Rectal smooth muscle tissue (tissue), 1 donor: ENCODE measurements at regions not wholly inside any gene's neighbourhood (a gene's known extent, or its start where the extent isn't known, plus 50 kb on each side); places are given as distances from the start of the nearest gene placed in this dataset.
"Not testable (repeated sequence)": the region's sequence is repeated elsewhere in the genome, so short reads cannot be mapped to it uniquely, and the experiment has no call there.

Experiments
- H3K27ac ChIP-seq: one replicate; pipeline ENCODE4 v1.7.0; 2013; ENCODE audit warnings: low read depth, low read length, inconsistent platforms
- H3K27me3 ChIP-seq: one replicate; pipeline ENCODE4 v1.7.0; 2013; ENCODE audit warnings: low read length; ENCODE audit not compliant: control insufficient read depth, insufficient read depth
- H3K36me3 ChIP-seq: one replicate; pipeline ENCODE4 v1.7.0; 2013; ENCODE audit warnings: low read length; ENCODE audit not compliant: control insufficient read depth, insufficient read depth
- H3K4me1 ChIP-seq: one replicate; pipeline ENCODE4 v1.7.0; 2013; ENCODE audit warnings: low read length; ENCODE audit not compliant: control insufficient read depth, insufficient read depth
- H3K4me3 ChIP-seq: one replicate; pipeline ENCODE4 v1.7.0; 2013; ENCODE audit warnings: low read length
- H3K9ac ChIP-seq: one replicate; pipeline ENCODE4 v1.7.0; 2013; ENCODE audit warnings: low read length

DNA sequence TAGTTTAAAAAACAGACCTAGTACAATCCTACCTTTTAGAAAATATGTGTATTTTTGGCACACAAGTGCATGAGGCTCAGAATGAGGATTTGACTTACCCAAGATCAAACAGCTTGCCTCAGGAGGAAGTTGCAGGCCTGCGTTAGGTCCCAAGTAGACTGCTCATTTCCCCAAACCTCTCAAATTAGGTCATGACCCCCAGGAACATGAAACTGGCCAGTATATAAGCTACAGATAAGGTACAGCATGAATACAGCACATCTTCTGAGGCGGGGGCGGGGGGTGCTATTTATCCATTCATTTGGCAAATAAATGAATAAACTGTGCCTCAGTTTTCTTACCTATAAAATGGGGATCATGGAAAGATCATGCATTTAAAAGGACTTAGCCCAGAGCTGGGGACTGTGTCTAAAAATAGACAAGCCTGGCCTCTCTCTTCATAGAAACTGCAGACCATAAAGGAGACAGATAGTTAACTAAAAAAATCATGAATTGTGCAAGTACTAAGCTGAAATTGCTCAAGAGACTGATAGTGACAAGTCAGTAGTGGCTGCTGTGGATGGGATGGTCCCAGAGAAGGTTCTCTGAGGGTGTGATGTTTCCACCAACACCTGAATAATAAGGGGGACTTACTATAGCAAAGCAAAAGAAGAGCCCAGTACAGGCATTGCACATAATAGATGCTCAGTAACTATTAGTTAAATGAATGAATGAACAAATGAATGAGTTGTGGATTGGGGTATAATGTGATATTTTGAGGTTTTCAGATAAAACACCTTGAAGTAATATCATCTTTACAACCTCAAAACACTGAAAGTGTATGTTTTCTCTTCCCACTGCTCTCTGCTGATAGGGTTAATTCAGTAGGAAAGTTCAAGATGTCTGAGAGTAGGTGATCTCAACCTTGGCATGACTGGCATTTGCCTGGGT, 258.5 kb upstream of the PROK2 start:
- peaks cover 4% of the 10 kb centered on the region for H3K4me1 ChIP-seq
- no peaks in the 10 kb centered on the region for H3K36me3 ChIP-seq
- H3K27me3 ChIP-seq, result no peaks in the 10 kb centered on the region
- no peak overlapping the region for H3K9ac ChIP-seq
- H3K4me3 ChIP-seq, result no peak overlapping the region
- H3K27ac ChIP-seq, result no peak overlapping the region

DNA sequence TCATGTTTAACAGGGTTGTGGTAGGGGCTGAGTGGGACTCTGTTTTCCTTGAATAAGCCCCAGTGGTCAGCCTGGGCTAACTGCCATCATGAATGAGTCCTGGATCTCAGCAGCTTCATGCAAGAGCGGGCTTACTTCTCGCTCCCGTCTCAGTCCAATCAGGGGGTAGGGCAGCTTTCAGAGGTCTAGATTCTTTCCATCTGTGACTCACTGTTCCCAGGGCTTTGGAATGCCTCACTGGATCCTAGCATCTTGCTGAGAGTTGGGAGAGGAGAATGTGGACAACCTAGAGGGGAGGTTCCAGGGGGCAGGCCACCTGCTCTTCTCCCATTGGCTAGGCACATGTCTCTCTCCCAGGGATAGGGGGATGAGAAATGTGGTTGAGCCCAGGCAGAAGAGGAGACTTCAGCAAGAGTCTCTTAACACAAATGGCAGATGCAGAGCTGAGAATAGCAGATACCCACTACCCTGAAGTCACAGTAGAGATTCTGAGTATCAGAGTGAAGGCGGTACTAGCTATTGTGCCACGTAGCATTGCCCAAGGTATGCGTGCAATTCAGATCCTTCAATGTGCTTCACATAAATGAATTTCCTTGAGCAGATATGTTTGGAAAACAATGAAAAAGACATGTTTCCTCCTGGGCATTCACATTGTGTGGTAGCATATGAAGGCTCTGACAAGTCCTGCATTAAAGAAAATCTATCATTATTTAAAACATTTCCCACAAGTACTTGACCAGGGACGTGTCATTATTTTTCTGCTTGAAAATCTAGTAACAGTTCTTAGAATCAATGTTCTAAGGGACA, 257.7 kb upstream of the PROK2 start:
- Histone ChIP-seq H3K27ac (no peak overlapping the region), H3K27me3 (no peaks in the 10 kb centered on the region), H3K4me1 (peaks cover 4% of the 10 kb centered on the region), H3K4me3 (no peak overlapping the region), H3K9ac (no peak overlapping the region), H3K36me3 (no peaks in the 10 kb centered on the region)

DNA sequence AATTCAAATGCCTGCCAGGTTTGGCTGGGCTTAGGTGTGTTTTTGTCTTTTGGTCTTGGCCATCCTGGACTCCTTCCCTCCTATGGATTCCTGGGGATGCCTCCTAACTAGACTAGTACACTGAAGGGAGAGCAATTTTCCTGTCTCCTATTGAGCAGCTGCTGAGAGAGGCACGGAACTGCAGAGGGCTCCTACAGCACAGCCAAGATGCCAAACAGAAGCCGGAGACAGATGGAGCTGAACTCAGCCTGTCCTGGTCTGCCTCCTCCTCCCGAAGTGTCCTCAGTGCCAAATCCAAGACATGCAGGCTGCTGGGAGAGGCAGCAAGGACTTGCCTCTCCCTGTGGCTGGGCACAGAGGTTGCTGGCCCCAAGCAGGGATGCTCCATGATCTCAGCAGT, 256.6 kb upstream of the PROK2 start:
- peaks cover 6% of the 10 kb centered on the region for H3K4me1 ChIP-seq
- no peak overlapping the region for H3K9ac ChIP-seq
- no peak overlapping the region for H3K27ac ChIP-seq
- no peaks in the 10 kb centered on the region for H3K36me3 ChIP-seq
- H3K27me3 ChIP-seq, result no peaks in the 10 kb centered on the region
- no peak overlapping the region for H3K4me3 ChIP-seq

DNA sequence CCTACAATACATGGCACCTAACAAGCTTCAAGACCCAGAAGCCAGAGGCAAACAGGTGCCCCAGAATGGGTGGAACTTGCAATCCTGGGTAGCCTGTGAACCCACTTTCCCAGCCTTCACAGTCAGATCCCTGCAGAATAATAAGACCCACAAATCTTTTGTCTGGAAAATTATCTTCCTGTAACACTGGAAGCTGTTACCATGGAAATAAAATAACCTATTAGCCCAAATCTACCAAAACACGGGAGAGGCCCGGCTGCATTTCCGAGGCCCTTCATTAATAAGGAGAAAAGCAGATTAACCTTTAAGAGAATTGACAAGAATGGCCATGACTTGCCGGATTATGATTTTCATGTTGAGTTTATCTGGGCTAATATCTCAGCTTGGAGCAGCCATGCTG, 256.1 kb upstream of the PROK2 start:
- H3K27ac ChIP-seq, result no peak overlapping the region
- no peak overlapping the region for H3K4me3 ChIP-seq
- H3K4me1 ChIP-seq, result peaks cover 6% of the 10 kb centered on the region
- no peaks in the 10 kb centered on the region for H3K27me3 ChIP-seq
- H3K9ac ChIP-seq, result no peak overlapping the region
- H3K36me3 ChIP-seq, result no peaks in the 10 kb centered on the region

DNA sequence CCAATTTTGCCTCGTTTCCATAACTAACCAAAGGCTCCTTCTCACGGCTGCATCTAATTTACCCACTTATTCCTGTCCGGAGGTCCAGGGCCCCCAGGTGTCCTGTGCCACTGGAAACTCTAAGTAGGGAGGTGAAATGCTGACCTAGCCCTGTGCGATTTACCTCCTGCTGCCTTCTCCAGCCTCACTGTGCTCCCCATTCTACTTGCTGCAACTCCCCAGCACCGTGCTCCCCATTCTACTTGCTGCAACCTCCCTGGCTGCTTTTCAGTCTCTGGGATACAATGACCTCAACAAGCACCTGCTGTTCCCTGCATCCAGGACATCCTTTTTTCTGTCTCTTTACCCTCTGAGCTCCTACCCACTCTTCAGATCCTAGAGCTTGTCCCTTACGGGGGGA, 254.7 kb upstream of the PROK2 start:
- Histone ChIP-seq H3K4me1 (peaks cover 6% of the 10 kb centered on the region), H3K27ac (no peak overlapping the region), H3K36me3 (no peaks in the 10 kb centered on the region), H3K4me3 (no peak overlapping the region), H3K27me3 (no peaks in the 10 kb centered on the region), H3K9ac (no peak overlapping the region)

DNA sequence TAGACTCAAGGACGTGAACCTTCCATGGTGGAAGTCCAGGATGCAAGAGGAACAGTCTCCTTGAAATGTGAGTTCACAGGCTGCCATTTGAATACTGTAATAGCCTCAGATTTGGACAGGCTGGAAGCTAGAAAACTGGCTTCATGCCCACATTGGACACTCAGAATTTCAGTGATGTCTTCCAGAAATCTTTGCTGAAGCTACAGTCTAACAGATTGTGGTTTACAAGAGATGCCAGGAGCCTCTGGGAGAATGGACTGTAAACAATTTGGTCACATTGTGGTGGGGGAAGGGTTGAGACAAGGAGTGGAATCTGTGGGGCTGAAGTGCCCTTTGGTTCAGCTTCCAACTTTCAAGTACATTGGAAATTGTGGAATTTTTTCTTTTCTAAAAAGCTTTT, 252.0 kb upstream of the PROK2 start:
- no peak overlapping the region for H3K4me3 ChIP-seq
- no peaks in the 10 kb centered on the region for H3K27me3 ChIP-seq
- H3K4me1 ChIP-seq, result peaks cover 2% of the 10 kb centered on the region
- H3K9ac ChIP-seq, result no peak overlapping the region
- H3K36me3 ChIP-seq, result no peaks in the 10 kb centered on the region
- no peak overlapping the region for H3K27ac ChIP-seq

DNA sequence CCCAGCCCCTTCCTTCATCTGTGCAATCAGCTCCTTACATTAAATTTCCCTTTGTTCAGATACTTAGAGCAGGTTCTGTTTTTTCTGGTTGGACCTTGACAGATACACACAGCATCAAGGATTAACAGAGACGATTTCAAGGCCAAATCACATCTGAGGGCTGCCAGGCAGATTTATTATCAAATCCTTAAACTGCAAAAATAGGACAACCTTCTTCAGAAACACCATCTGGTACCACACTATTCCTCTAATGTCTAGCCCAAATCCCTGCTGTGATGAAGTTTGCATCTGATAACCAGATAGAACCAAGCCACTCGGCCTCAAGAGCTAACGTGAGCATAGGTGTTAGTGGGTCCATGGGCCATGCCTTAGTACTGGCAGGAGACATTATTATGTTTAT, 250.7 kb upstream of the PROK2 start:
- Histone ChIP-seq H3K27me3 (no peaks in the 10 kb centered on the region), H3K9ac (no peak overlapping the region), H3K4me3 (no peak overlapping the region), H3K4me1 (peaks cover 2% of the 10 kb centered on the region), H3K36me3 (no peaks in the 10 kb centered on the region), H3K27ac (no peak overlapping the region)

DNA sequence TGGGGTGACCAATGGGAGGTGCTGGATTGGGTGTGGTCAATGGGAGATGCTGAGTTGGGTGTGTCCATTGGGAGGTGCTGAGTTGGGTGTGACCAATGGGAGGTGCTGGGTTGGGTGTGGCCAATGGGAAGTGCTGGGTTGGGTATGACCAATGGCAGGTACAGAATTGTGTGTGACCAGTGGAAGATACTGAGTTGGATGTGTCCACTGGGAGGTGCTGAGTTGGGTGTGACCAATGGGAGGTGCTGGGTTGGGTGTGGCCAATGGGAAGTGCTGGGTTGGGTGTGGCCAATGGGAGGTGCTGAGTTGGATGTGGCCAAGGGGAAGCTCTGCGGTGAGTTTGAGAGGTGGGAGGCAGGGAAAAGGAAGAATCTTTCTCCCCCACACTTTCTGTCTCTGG, 250.0 kb upstream of the PROK2 start:
- no peak overlapping the region for H3K9ac ChIP-seq
- H3K36me3 ChIP-seq, result no peaks in the 10 kb centered on the region
- no peak overlapping the region for H3K4me3 ChIP-seq
- no peaks in the 10 kb centered on the region for H3K27me3 ChIP-seq
- H3K27ac ChIP-seq, result no peak overlapping the region
- peaks cover 2% of the 10 kb centered on the region for H3K4me1 ChIP-seq

DNA sequence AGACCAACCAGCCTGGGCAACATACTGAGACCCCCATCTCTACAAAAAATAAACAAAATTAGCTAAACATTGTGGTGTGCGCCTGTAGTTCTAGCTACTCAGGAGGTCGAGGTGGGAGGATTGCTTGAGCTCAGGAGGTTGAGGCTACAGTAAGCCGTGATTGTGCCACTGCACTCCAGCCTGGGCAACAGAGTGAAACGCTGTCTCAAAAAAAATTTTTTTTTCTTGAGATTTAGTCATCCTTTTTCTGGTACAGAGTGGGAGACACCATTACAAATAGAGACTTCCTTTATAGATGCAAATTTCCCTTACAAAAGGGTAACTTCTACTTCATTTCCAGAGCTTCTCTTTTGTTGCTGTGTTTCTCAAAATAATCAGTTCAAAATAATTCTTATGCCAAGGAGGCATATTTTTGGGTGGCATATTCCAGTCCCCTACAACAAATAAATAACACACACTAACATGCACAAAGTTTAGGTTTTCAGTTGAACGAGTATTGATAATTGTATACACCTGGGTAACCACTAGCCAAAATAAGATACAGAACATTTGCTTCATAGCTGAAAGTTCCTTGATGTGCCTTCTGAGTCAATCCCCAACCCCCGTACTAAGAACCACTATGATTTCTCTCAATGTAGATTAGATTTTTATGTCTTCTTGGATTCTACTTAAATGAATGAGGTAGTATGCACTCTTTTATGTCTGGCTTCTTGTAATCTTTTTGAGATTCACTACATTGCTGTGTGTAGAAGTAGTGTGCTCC, 248.9 kb upstream of the PROK2 start:
- Histone ChIP-seq H3K4me1 (peaks cover 2% of the 10 kb centered on the region), H3K9ac (no peak overlapping the region), H3K27me3 (no peaks in the 10 kb centered on the region), H3K27ac (no peak overlapping the region), H3K4me3 (no peak overlapping the region), H3K36me3 (no peaks in the 10 kb centered on the region)

DNA sequence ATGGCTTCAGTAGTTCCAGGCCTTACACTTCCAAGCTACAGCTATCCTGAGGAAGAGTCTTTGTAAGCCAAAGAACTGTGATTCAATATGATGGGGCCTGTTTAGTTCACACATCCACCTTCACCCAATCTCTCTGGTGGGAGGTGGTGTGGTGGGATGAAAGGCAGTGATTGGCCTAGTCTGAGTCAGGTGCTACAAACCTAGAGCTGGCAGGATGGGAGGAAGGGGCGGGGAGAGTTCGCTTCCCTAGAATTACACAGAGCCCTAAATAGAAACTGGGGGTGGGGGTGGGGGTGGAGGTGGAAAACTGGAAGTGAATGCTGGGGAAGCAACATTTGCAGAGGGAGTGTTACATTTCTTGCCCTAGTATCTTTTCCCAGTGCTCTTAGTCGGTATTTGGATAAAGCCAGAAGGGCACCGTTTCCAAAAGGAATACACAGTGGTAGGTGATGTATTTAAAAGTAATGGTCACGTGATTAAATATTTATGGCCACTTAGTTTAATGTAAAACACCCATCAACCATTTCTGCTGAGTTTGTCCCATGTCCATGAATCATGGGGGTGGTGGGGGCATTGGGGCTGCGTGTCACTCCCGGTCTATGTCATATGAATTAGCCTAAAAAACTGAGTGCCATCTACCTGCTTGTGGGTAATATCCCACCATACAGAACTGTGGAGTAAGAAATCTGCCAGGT, 247.6 kb upstream of the PROK2 start:
- H3K27me3 ChIP-seq, result no peaks in the 10 kb centered on the region
- H3K36me3 ChIP-seq, result no peaks in the 10 kb centered on the region
- H3K27ac ChIP-seq, result no peak overlapping the region
- H3K9ac ChIP-seq, result no peak overlapping the region
- peaks cover 2% of the 10 kb centered on the region for H3K4me1 ChIP-seq
- H3K4me3 ChIP-seq, result no peak overlapping the region

DNA sequence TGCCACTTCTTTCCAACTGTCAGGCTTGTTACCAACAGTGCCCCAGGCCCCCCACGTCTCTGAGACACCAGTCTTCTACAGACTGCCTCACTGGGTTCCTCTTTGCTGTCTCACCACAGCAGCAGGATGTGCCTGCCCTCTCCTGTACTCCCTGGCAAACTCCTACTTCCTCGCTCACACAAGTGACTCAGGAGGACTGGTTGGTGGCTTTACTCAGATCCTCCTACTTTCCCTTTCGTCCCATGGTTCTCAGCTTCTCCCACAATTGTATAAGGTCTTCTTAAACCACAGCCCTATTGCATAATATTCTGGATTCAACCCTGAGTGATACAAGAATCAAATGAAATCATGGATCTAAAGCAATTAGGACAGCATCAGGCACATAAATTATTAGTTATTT, 246.6 kb upstream of the PROK2 start:
- Histone ChIP-seq H3K9ac (no peak overlapping the region), H3K36me3 (no peaks in the 10 kb centered on the region), H3K27ac (no peak overlapping the region), H3K27me3 (no peaks in the 10 kb centered on the region), H3K4me1 (no peaks in the 10 kb centered on the region), H3K4me3 (no peak overlapping the region)

DNA sequence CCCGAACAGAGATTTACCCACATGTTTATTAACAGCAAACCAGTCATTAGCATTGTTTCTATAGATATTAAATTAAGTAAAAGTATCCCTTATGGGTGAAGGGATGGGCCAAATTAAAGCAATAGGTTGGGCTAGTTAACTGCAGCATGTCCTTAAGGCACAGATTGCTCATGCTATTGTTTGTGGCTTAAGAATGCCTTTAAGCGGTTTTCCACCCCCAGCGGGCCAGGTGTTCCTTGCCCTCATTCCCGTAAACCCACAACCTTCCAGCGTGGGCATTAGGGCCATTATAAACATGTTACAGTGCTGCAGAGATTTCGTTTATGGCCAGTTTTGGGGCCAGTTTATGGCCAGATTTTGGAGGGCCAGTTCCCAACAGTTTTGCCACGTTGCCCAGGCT, 245.3 kb upstream of the PROK2 start:
- H3K27ac ChIP-seq, H3K4me3 ChIP-seq, H3K36me3 ChIP-seq, H3K27me3 ChIP-seq, H3K4me1 ChIP-seq, H3K9ac ChIP-seq: not testable (repeated sequence)
